ENCODE measurements at regions not wholly inside any gene's neighbourhood (a gene's known extent, or its start where the extent isn't known, plus 50 kb on each side); places are given as distances from the start of the nearest gene placed in this dataset.
"Not testable (repeated sequence)": the region's sequence is repeated elsewhere in the genome, so short reads cannot be mapped to it uniquely, and the experiment has no call there.

GRCh38 chr11:90700789-90701439 lies 478.1 kb upstream of the CHORDC1 start:
- intact Hi-C loops (cut with DNase I): no loop called here
- no peak overlapping the region for H3K27ac ChIP-seq
- H3K4me3 ChIP-seq: no peak overlapping the region
- no peak for TF ChIP-seq CTCF (IDR thresholded peaks at IDR 0.05)
- H3K4me1 ChIP-seq: no peaks in the 10 kb centered on the region
- no peak for DNase-seq (ENCODE audit: low spot score in 2 of 2)
- no peaks in the 10 kb centered on the region for H3K36me3 ChIP-seq
- H3K9me3 ChIP-seq: no peaks in the 10 kb centered on the region
- no peaks in the 10 kb centered on the region for H3K27me3 ChIP-seq

DNA sequence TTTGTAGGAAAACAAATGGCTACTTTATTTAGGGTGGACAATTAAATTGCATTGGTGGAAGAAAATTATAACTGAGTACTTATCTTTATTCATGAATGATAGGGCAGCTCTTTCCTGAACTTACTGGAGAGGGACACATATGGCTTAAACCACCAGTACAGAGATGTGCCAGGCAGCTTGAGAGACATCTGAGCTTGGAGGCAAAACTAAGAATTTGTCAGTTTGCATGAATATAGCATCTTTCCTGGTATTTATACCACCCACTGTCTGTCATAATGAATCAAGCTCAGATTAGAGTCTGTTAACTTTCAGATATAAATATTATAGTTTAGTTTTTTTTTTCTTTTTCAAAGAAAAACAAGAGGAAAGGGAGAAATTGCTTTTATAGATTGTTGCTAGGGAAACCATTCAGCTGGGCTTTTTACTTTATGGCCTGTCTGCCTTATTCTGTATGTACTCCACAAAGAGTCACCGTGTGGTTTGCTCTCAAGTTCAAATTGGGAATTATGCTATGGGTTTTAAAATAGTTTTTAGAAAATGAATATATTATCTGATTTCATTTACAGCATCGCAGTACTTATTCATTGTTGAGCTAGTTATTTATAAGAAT lies 477.0 kb upstream of the CHORDC1 start:
- Histone ChIP-seq H3K27ac (no peak overlapping the region), H3K4me1 (no peaks in the 10 kb centered on the region), H3K9me3 (no peaks in the 10 kb centered on the region), H3K4me3 (no peak overlapping the region), H3K36me3 (no peaks in the 10 kb centered on the region), H3K27me3 (no peaks in the 10 kb centered on the region)
- no peak for TF ChIP-seq CTCF (IDR thresholded peaks at IDR 0.05)
- intact Hi-C loops (cut with DNase I): no loop called here
- DNase-seq (ENCODE audit: low spot score in 2 of 2): no peak

DNA sequence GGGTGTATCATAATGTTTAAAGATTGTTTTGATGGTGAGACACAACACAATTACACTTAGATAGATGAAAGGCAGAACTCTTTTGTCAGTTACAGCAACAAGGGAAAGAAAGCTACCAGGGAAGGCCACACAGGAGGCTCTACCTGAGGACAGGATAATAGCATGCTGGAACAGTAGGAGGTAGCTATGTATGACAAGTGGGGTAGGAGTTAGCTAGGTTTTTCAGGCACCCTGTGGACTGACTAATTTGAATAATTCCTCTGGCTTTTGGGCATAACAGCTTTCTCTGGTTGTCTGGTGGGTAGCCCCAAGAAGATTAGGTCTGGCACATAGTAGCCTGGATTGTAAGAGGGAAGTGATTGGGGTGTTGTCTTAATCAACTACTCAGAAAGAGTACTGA lies 475.4 kb upstream of the CHORDC1 start:
- intact Hi-C loops (cut with DNase I): no loop called here
- no peak for DNase-seq (ENCODE audit: low spot score in 2 of 2)
- Histone ChIP-seq H3K27me3 (no peaks in the 10 kb centered on the region), H3K36me3 (no peaks in the 10 kb centered on the region), H3K27ac (no peak overlapping the region), H3K4me3 (no peak overlapping the region), H3K4me1 (no peaks in the 10 kb centered on the region), H3K9me3 (no peaks in the 10 kb centered on the region)
- TF ChIP-seq CTCF (IDR thresholded peaks at IDR 0.05): no peak

GRCh38 chr11:90675496-90675895 lies 452.6 kb upstream of the CHORDC1 start:
- intact Hi-C loops (cut with DNase I); H3K36me3 ChIP-seq; H3K4me3 ChIP-seq; H3K4me1 ChIP-seq; H3K27ac ChIP-seq; H3K9me3 ChIP-seq; DNase-seq (ENCODE audit: low spot score in 2 of 2); H3K27me3 ChIP-seq: not testable (repeated sequence)

GRCh38 chr11:90669094-90669493 lies 446.2 kb upstream of the CHORDC1 start:
- H3K36me3 ChIP-seq: no peaks in the 10 kb centered on the region
- H3K4me3 ChIP-seq: no peak overlapping the region
- no peak for DNase-seq (ENCODE audit: low spot score in 2 of 2)
- H3K27me3 ChIP-seq: no peaks in the 10 kb centered on the region
- no peaks in the 10 kb centered on the region for H3K9me3 ChIP-seq
- H3K27ac ChIP-seq: no peak overlapping the region
- no peak for TF ChIP-seq CTCF (IDR thresholded peaks at IDR 0.05)
- no peaks in the 10 kb centered on the region for H3K4me1 ChIP-seq
- intact Hi-C loops (cut with DNase I): no loop called here

DNA sequence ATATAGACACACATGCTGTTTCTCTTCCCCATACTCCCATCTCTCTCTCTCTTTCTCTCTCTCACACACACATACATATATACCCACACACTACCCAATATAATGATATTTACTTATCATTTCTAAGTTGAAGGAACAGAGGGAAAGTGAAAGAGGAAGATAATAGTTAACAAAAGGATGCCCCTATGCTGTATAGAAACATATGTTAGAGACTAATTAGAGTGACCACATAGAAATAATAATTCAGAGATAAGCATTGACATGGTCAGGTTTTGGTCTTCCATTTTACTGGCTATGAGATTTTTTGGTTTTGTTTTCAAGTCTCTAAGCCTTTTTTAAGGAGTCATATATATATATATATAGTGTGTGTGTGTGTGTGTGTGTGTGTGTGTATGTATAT lies 445.7 kb upstream of the CHORDC1 start:
- no peak for DNase-seq (ENCODE audit: low spot score in 2 of 2)
- Histone ChIP-seq H3K9me3 (no peaks in the 10 kb centered on the region), H3K36me3 (no peaks in the 10 kb centered on the region), H3K27me3 (no peaks in the 10 kb centered on the region), H3K27ac (no peak overlapping the region), H3K4me3 (no peak overlapping the region), H3K4me1 (no peaks in the 10 kb centered on the region)
- no peak for TF ChIP-seq CTCF (IDR thresholded peaks at IDR 0.05)
- intact Hi-C loops (cut with DNase I): no loop called here

Measured in ascending aorta (tissue), 2 donors.